ENCODE measurements at regions not wholly inside any gene's neighbourhood (a gene's known extent, or its start where the extent isn't known, plus 50 kb on each side); places are given as distances from the start of the nearest gene placed in this dataset.
"Not testable (repeated sequence)": the region's sequence is repeated elsewhere in the genome, so short reads cannot be mapped to it uniquely, and the experiment has no call there.

DNA sequence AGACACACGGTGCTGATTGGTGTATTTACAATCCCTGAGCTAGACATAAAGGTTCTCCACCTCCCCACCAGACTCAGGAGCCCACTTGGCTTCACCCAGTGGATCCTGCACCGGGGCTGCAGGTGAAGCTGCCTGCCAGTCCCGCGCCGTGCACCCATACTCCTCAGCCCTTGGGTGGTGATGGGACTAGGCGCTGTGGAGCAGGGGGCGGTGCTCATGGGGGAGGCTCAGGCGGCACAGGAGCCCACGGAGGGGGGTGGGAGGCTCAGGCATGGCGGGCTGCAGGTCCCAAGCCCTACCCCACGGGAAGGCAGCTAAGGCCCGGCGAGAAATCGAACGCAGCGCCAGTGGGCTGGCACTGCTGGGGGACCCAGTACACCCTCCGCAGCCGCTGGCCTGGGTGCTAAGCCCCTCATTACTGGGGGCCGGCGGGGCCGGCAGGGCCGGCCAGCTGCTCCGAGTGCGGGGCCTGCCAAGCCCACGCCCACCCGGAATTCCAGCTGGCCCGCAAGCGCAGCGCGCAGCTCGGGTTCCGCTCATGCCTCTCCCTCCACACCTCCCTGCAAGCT, 1447.2 kb downstream of the RAPGEF2 start:
- not testable (repeated sequence) for DNase-seq (ENCODE audit: extremely low read depth, low read depth)

DNA sequence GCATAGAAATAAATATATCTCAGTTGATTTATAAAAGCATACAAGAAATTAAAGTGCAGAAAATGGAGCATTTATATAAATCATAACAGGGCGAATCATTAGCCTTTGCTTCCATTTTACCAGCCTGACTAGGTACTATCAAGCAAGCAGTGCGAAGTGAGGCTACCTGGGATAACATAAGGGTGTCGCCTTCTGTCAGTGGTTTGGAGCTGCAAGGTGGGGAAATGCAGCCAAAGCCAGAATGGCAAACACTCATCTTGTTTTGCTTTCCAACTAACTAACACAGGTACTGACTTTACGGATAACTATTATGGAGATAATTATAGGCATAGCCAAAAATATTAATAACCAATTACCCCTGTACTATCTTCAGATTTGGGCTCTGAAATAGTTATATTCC, 1459.8 kb downstream of the RAPGEF2 start:
- no peak for DNase-seq (ENCODE audit: extremely low read depth, low read depth)

- DNase-seq (ENCODE audit: extremely low read depth, low read depth) = no peak
Measured at GRCh38 chr4:160563552-160564282, 1460.8 kb downstream of the RAPGEF2 start.

DNA sequence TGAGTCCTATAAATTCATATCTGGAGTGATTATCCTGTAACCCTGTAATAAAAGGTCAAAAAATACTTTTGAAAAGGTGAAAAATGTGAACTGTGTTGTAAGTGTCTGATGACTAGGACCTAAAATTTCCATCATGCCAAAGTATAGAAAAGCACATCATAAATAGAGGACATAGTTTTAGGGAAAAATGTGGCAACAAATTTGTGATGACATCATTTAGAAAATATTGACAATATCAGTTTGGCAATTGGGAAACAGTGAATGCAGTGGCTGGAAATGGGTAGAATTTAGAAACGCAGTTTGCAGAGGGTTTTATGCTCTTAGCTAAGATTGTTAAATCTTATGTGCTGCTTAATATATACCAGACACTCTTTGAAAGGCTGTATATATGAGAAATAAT, 1464.8 kb downstream of the RAPGEF2 start:
- DNase-seq (ENCODE audit: extremely low read depth, low read depth) = no peak

DNA sequence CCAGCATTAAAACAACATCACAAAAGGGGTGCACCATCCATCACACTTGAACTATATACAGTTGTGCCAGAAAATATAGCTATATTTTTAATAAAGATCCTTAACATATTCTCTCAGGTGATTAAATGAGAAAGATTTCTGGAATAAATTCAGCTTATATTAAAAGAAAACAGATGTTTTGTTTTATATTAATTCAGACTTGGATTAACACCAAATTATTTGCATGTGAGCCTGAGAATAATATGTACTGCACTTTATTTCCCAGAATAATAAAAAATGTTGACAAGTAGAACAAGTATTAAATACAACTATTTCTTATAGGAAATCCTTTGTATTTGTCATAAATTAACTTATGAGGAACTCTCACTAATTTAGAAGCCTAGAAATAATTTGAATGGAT, 1467.4 kb downstream of the RAPGEF2 start:
- no peak for DNase-seq (ENCODE audit: extremely low read depth, low read depth)

- DNase-seq (ENCODE audit: extremely low read depth, low read depth) = not testable (repeated sequence)
Measured at GRCh38 chr4:160574272-160574671, 1471.4 kb downstream of the RAPGEF2 start.

DNA sequence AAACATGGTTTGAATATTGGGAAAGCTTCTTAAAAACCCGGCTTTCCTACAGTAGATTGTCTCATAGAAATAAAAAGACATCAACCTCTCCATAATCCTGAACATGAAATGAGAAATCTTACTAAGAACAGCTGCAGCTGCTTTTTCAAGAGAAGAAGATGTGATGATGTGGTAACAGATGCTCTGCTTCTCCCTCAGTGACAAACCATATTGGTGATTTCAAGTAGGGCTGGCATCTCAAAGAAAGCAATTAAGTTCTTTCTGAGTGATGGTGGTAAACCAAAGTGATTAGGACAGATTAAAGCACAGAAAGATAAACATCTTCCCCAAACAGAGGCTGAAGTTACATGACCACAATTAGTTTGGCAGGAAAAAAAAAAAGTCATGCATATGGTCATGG, 1477.7 kb downstream of the RAPGEF2 start:
- DNase-seq (ENCODE audit: extremely low read depth, low read depth) = no peak

DNA sequence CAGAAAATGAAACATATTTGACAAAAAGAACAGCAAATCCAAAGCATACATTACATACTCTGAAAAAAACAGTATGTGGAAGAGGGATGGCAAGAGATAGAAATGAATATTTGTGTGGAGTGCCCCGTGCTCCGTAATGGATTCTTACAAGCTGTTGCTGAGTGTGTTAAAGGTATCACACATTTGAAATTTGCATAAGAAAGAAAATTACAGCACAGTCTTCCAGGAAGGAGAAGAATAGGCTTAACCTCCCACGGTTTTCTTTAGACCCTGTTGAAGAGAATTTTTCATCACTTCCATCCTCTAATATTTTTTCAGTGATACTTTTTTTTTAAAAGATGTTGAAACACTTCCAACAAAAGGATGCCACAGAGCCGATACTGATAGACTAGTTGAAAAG, 1489.4 kb downstream of the RAPGEF2 start:
- no peak for DNase-seq (ENCODE audit: extremely low read depth, low read depth)

GRCh38 chr4:160595646-160596045, 1492.8 kb downstream of the RAPGEF2 start:
- DNase-seq (ENCODE audit: extremely low read depth, low read depth) = no peak

DNA sequence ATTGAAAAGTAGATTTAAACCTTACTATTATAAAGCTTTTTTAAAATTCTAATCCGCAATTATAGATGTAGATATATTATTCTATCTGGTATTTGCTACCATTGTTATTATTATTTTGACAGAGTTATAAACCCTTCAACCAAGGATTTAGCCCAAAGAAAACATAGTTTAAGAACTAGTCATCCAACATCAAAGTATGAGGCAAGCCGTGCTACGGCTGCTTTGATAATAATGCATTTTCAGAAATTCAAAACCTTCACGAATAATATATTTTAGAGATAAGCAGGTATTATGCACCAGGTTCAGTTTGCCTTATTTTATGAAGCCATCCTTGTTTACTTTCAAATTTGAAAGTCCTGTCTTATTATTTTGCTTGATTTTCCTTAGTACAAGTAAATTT, 1501.7 kb downstream of the RAPGEF2 start:
- no peak for DNase-seq (ENCODE audit: extremely low read depth, low read depth)

- no peak for DNase-seq (ENCODE audit: extremely low read depth, low read depth)
Measured at GRCh38 chr4:160611181-160611580, 1508.3 kb downstream of the RAPGEF2 start.

- DNase-seq (ENCODE audit: extremely low read depth, low read depth) = no peak
Measured at GRCh38 chr4:160631044-160631443, 1528.2 kb downstream of the RAPGEF2 start.

GRCh38 chr4:160652790-160653189, 1511.0 kb downstream of the FSTL5 start:
- DNase-seq (ENCODE audit: extremely low read depth, low read depth) = no peak

GRCh38 chr4:160675550-160675949, 1488.2 kb downstream of the FSTL5 start:
- DNase-seq (ENCODE audit: extremely low read depth, low read depth) = no peak

DNA sequence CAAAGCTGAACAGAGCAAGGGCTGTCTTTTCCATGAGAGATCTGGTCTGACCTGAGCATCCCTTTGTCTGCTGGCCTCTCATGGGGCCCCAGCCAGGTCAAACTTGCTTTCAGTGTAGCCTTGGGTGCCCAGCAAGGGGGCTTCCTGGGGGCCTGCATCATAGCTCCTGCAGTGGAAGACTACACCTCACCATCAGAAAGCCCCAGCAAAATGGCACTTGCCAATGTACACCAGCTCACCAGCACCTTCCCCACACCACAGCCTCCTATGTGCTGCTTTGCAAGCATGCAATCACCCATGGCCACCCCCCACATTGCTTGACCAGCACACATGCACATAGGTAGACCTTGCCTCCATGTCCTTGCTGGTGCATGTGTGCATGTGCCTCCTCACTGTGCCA, 1478.1 kb downstream of the FSTL5 start:
- DNase-seq (ENCODE audit: extremely low read depth, low read depth) = no peak

- DNase-seq (ENCODE audit: extremely low read depth, low read depth) = no peak
Measured at GRCh38 chr4:160701671-160702070, 1462.1 kb downstream of the FSTL5 start.

GRCh38 chr4:160709026-160709425, 1454.8 kb downstream of the FSTL5 start:
- no peak for DNase-seq (ENCODE audit: extremely low read depth, low read depth)

- no peak for DNase-seq (ENCODE audit: extremely low read depth, low read depth)
Measured at GRCh38 chr4:160709546-160709945, 1454.3 kb downstream of the FSTL5 start.

GRCh38 chr4:160716551-160716950, 1447.2 kb downstream of the FSTL5 start:
- DNase-seq (ENCODE audit: extremely low read depth, low read depth) = no peak

DNA sequence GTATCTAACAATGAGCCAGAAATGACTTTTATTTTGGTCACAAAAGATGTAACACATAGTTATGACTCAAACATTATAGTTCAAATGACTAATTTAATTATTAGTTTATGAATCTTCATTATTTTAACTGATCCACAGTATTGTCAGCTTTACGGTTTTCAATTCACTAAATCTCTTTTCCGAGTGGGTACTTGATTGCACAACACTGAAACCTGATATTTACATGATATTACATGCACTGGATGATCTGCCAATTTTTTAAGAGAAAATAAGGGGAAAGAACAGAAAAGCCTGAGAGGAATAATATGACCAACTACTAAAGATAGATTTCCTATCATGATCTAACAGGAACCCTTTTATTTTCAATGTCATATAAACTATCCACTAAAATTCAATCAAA, 1446.0 kb downstream of the FSTL5 start:
- DNase-seq (ENCODE audit: extremely low read depth, low read depth) = no peak

GRCh38 chr4:160724063-160724462, 1439.7 kb downstream of the FSTL5 start:
- DNase-seq (ENCODE audit: extremely low read depth, low read depth) = no peak

DNA sequence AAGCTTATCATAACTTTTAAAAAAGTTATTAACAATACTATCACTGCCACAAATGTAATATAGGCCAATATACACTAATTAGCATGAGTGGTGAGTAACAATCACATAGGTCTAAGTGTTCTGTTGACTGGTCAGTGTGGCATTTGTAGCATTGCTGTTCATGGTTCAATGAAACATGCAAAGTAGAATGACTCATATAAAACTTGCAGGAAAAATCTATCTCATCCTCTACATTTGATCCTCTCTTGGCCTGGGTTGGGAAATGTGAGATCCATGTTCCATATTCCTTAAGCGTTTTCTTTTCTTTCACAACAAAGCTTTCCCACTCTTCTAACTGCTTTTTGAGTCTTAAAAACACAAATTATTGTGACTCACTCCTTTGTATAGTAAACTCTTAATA, 1418.7 kb downstream of the FSTL5 start:
- DNase-seq (ENCODE audit: extremely low read depth, low read depth) = no peak

DNA sequence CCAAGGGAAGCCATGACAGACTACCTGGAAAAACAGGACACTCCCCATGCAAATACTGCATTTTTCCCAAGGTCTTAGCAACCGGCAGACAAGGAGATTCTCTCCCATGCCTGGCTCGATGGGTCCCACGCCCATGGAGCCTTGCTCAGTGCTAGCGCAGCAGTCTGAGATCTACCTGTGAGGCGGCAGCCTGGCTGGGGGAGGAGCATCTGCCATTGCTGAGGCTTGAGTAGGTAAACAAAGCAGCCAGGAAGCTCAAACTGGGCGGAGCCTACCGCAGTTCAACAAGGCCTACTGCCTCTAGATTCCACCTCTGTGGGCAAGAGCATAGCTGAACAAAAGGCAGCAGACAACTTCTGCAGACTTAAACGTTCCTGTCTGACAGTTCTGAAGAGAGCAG, 1417.2 kb downstream of the FSTL5 start:
- DNase-seq (ENCODE audit: extremely low read depth, low read depth) = not testable (repeated sequence)
